Naive thymus-derived CD4-positive, alpha-beta T cell (primary cell): ENCODE measurements at regions not wholly inside any gene's neighbourhood (a gene's known extent, or its start where the extent isn't known, plus 50 kb on each side); places are given as distances from the start of the nearest gene placed in this dataset.

Experiments used
- ATAC-seq: fragments of 150-1000 bp; cut with Tn5 transposase; 2 replicates; pipeline ENCODE4 v1.10.0; 2021; ENCODE audit warnings: mild to moderate bottlenecking, moderate library complexity
- CTCF ChIA-PET: fragments of 350-600 bp; sonication (Branson Sonifier 250); formaldehyde crosslinking; loops from one replicate; lab custom pipeline; 2021; ENCODE audit warnings: antibody characterized with exemption; lab: Charles Lee
- POLR2A ChIA-PET: fragments of 350-600 bp; sonication (Branson Sonifier 250); formaldehyde crosslinking; loops from one replicate; lab custom pipeline; 2021; ENCODE audit warnings: antibody characterized with exemption, inconsistent platforms; lab: Charles Lee
- DNase-seq, 9 donors: peaks; one replicate each; pipeline versions ENCODE4 v3.0.0 to v3.0.0-alpha.2; 2020 to 2022; ENCODE audit warnings: mixed read lengths in 1 of 9
- H3K27ac ChIP-seq: one replicate; pipeline ENCODE4 v1.7.0; 2013; ENCODE audit warnings: mild to moderate bottlenecking, low read depth, low read length, moderate library complexity
- H3K27me3 ChIP-seq, 2 donors: one replicate each; pipeline ENCODE4 v1.7.0; 2013; ENCODE audit warnings: low read length in 2 of 2, mild to moderate bottlenecking in 2 of 2, moderate library complexity in 2 of 2; ENCODE audit not compliant: control insufficient read depth in 2 of 2, insufficient read depth in 2 of 2
- H3K36me3 ChIP-seq, 3 experiments: 1 replicate in 2 of 3; 2 replicates in 1 of 3; pipeline ENCODE4 v1.7.0; 2013; ENCODE audit warnings: low read length in 3 of 3, mild to moderate bottlenecking in 3 of 3, moderate library complexity in 1 of 3; ENCODE audit not compliant: insufficient read depth in 3 of 3, control insufficient read depth in 2 of 3
- H3K4me1 ChIP-seq, 2 donors: one replicate each; pipeline ENCODE4 v1.7.0; 2013; ENCODE audit warnings: low read length in 2 of 2, mild to moderate bottlenecking in 2 of 2, moderate library complexity in 1 of 2; ENCODE audit not compliant: control insufficient read depth in 2 of 2, insufficient read depth in 2 of 2
- H3K4me3 ChIP-seq: 2 replicates; pipeline ENCODE4 v1.7.0; 2013; ENCODE audit warnings: mild to moderate bottlenecking, low read length
- H3K9me3 ChIP-seq, 3 experiments: 1 replicate in 2 of 3; 2 replicates in 1 of 3; pipeline ENCODE4 v1.7.0; 2013; ENCODE audit warnings: low read length in 3 of 3; ENCODE audit not compliant: control insufficient read depth in 2 of 3
- H3K27ac Mint-ChIP-seq, 9 donors: one replicate each; pipeline ENCODE4 v1.8.0; 2020 to 2022; ENCODE audit warnings: mixed read lengths in 9 of 9, mild to moderate bottlenecking in 8 of 9, moderate library complexity in 5 of 9, inconsistent platforms in 2 of 9
- H3K27me3 Mint-ChIP-seq, 5 donors: one replicate each; pipeline ENCODE4 v1.8.0; 2021 to 2022; ENCODE audit warnings: mixed read lengths in 5 of 5, mild to moderate bottlenecking in 1 of 5
- H3K36me3 Mint-ChIP-seq, 5 donors: one replicate each; pipeline ENCODE4 v1.8.0; 2020 to 2022; ENCODE audit warnings: mixed read lengths in 5 of 5, mild to moderate bottlenecking in 3 of 5, inconsistent platforms in 1 of 5
- H3K4me1 Mint-ChIP-seq, 7 donors: one replicate each; pipeline ENCODE4 v1.8.0; 2020 to 2022; ENCODE audit warnings: mixed read lengths in 7 of 7, mild to moderate bottlenecking in 3 of 7, inconsistent platforms in 1 of 7
- H3K4me3 Mint-ChIP-seq, 10 donors: one replicate each; pipeline ENCODE4 v1.8.0; 2020 to 2022; ENCODE audit warnings: mild to moderate bottlenecking in 10 of 10, mixed read lengths in 10 of 10, moderate library complexity in 6 of 10, inconsistent platforms in 2 of 10
- H3K9me3 Mint-ChIP-seq, 11 donors: one replicate each; pipeline ENCODE4 v1.8.0; 2020 to 2022; ENCODE audit warnings: mixed read lengths in 11 of 11, mild to moderate bottlenecking in 4 of 11, inconsistent platforms in 1 of 11, moderate library complexity in 1 of 11
- intact Hi-C, 2 donors: fragments of 100-400 bp; cut with micrococcal nuclease; formaldehyde crosslinking; loops; one replicate each; pipeline ENCODE4 v1.15.1; 2023

DNA sequence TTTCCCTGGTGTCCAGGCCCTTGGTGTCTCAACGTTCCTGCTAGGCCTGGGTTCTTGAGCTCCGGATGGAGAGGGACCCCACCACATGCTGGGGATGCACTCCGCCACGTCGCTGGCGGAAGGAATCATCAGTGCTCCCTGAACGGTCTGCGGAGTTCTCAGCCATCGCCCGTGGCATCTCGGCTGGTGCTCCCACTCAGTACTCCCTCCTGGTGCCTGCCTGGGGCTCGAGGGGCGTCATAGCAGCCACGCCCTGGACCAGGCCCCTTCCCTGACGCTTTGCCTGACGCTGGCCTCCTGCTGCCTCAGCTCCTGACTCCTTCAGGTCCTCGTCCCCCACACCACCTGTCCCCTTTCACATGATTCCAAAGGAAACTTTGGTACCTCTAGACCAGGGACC is 95.9 kb upstream of the CIBAR2 start:
- no peaks in the 10 kb centered on the region for H3K36me3 Mint-ChIP-seq

GRCh38 chr16:85208643-85209520 is 96.6 kb upstream of the CIBAR2 start:
- ATAC-seq = no peak
- no peak for DNase-seq
- intact Hi-C loops = no loop called here

More for the DNA sequence above, 95.9 kb upstream of the CIBAR2 start:
- Mint-ChIP-seq H3K27me3 (peaks cover 0 to 5% (median 4%) of the 10 kb centered on the region in 5 donors), H3K27ac (no peak overlapping the region), H3K4me3 (no peak overlapping the region), H3K4me1 (no peaks in the 10 kb centered on the region), H3K9me3 (peaks cover 0 to 8% (median 3%) of the 10 kb centered on the region in 11 donors)
- intact Hi-C loops = no loop called here
- Histone ChIP-seq H3K4me1 (no peaks in the 10 kb centered on the region), H3K27ac (no peak overlapping the region), H3K36me3 (no peaks in the 10 kb centered on the region), H3K4me3 (no peak overlapping the region), H3K9me3 (peaks cover 0 to 11% (median 0%) of the 10 kb centered on the region in 3 experiments), H3K27me3 (no peaks in the 10 kb centered on the region)
- ATAC-seq (no peak), DNase-seq (no peak)
- POLR2A ChIA-PET = no interaction called here
- CTCF ChIA-PET = no interaction called here

DNA sequence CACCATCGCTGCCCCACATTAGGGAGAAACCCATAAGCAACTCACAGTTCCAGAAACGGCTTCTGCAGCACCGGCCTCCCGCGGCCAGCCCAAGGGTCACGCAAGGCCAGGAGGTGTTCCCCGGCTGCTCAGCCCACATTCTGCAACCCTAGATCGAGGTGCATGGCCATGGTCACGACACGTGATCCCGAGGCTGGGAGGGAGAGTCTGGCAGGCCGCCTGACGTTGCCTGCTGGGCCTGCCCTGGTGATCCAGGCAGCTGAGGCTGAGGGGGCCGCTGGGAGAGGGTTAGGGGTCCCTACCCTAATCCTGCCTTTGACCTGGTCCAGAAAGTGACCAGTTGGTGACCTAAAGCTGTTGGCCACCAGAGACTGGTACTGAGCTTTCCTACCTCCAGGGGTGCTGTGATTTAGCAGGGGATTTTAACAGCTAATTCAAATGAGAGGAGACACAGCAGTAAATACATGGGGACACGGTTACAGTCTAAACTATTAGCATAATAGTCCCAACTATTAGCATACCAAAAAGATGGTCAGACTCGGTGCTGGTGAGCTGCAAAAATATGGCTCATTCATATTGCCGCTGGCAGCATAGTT is 97.4 kb upstream of the CIBAR2 start:
- Mint-ChIP-seq H3K27me3 (peaks cover 0 to 5% (median 4%) of the 10 kb centered on the region in 5 donors), H3K4me1 (no peaks in the 10 kb centered on the region), H3K4me3 (no peak overlapping the region), H3K36me3 (no peaks in the 10 kb centered on the region), H3K27ac (no peak overlapping the region), H3K9me3 (peaks cover 0 to 8% (median 3%) of the 10 kb centered on the region in 11 donors)
- ATAC-seq = no peak
- ChIA-PET CTCF (no interaction called here), POLR2A (no interaction called here)
- Histone ChIP-seq H3K4me3 (no peak overlapping the region), H3K27me3 (no peaks in the 10 kb centered on the region), H3K36me3 (no peaks in the 10 kb centered on the region), H3K9me3 (peaks cover 0 to 11% (median 0%) of the 10 kb centered on the region in 3 experiments), H3K4me1 (no peaks in the 10 kb centered on the region), H3K27ac (no peak overlapping the region)
- no peak for DNase-seq
- intact Hi-C loops = no loop called here

More at GRCh38 chr16:85208643-85209520, 96.6 kb upstream of the CIBAR2 start:
- Histone ChIP-seq H3K4me1 (no peaks in the 10 kb centered on the region), H3K27me3 (no peaks in the 10 kb centered on the region), H3K4me3 (no peak overlapping the region), H3K27ac (no peak overlapping the region), H3K36me3 (no peaks in the 10 kb centered on the region), H3K9me3 (peaks cover 0 to 11% (median 0%) of the 10 kb centered on the region in 3 experiments)
- ChIA-PET CTCF (no interaction called here), POLR2A (no interaction called here)
- peaks cover 0 to 5% (median 4%) of the 10 kb centered on the region in 5 donors for H3K27me3 Mint-ChIP-seq
- no peaks in the 10 kb centered on the region for H3K4me1 Mint-ChIP-seq
- H3K36me3 Mint-ChIP-seq = no peaks in the 10 kb centered on the region
- no peak overlapping the region for H3K4me3 Mint-ChIP-seq
- H3K27ac Mint-ChIP-seq = no peak overlapping the region
- H3K9me3 Mint-ChIP-seq = peaks cover 0 to 8% (median 3%) of the 10 kb centered on the region in 11 donors

DNA sequence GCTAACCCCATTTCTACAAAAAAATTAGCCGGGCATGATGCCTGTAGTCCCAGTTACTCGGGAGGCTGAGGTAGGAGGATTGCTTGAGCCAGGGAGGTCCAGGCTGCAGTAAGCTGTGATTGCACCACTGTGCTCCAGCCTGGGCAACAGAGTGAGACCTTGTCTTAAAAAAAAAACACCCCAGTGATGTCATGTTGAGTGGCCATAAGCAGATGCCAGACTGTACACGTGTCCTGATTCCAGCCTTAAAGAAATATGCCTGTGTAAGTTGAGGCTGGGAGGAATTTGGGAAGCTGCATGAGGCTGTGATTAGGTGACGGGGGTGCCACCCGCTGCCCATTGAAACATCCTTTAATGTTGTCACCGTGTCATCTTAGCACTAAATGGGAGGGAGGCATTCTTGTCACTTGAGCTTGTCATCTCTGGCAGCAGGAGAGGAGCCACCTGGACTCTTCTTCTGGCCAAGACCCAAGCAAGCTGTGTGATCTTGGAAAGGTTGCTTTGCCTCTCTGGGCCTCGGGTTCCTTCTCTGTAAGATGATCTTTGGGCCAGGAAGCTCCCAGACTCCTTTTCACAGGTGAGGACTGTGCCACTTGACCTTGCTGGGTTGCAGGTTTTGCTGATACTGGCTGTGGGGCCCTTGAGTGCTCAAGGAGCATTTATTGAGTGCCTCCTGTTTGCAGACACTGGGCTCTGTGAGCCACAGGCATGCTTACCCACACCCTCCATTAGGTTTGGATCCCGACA is 98.3 kb upstream of the CIBAR2 start:
- Mint-ChIP-seq H3K4me1 (no peaks in the 10 kb centered on the region), H3K27me3 (peaks cover 0 to 5% (median 3%) of the 10 kb centered on the region in 5 donors), H3K36me3 (no peaks in the 10 kb centered on the region), H3K9me3 (peaks cover 0 to 8% (median 3%) of the 10 kb centered on the region in 11 donors), H3K27ac (no peak overlapping the region), H3K4me3 (no peak overlapping the region)
- ChIA-PET CTCF (no interaction called here), POLR2A (no interaction called here)
- ATAC-seq (no peak), DNase-seq (no peak)
- Histone ChIP-seq H3K4me1 (no peaks in the 10 kb centered on the region), H3K27me3 (no peaks in the 10 kb centered on the region), H3K36me3 (no peaks in the 10 kb centered on the region), H3K4me3 (no peak overlapping the region), H3K9me3 (peaks cover 0 to 11% (median 0%) of the 10 kb centered on the region in 3 experiments), H3K27ac (no peak overlapping the region)
- intact Hi-C loops = no loop called here

GRCh38 chr16:85211271-85211801 is 99.1 kb upstream of the CIBAR2 start:
- Mint-ChIP-seq H3K4me1 (no peaks in the 10 kb centered on the region), H3K27me3 (no peaks in the 10 kb centered on the region), H3K4me3 (no peak overlapping the region), H3K36me3 (no peaks in the 10 kb centered on the region), H3K9me3 (peaks cover 0 to 8% (median 3%) of the 10 kb centered on the region in 11 donors), H3K27ac (no peak overlapping the region)
- Histone ChIP-seq H3K27ac (no peak overlapping the region), H3K9me3 (peaks cover 0 to 11% (median 0%) of the 10 kb centered on the region in 3 experiments), H3K4me3 (no peak overlapping the region), H3K4me1 (no peaks in the 10 kb centered on the region), H3K36me3 (no peaks in the 10 kb centered on the region), H3K27me3 (no peaks in the 10 kb centered on the region)
- DNase-seq (no peak), ATAC-seq (no peak)
- intact Hi-C loops = no loop called here
- CTCF ChIA-PET = no interaction called here
- POLR2A ChIA-PET = no interaction called here

DNA sequence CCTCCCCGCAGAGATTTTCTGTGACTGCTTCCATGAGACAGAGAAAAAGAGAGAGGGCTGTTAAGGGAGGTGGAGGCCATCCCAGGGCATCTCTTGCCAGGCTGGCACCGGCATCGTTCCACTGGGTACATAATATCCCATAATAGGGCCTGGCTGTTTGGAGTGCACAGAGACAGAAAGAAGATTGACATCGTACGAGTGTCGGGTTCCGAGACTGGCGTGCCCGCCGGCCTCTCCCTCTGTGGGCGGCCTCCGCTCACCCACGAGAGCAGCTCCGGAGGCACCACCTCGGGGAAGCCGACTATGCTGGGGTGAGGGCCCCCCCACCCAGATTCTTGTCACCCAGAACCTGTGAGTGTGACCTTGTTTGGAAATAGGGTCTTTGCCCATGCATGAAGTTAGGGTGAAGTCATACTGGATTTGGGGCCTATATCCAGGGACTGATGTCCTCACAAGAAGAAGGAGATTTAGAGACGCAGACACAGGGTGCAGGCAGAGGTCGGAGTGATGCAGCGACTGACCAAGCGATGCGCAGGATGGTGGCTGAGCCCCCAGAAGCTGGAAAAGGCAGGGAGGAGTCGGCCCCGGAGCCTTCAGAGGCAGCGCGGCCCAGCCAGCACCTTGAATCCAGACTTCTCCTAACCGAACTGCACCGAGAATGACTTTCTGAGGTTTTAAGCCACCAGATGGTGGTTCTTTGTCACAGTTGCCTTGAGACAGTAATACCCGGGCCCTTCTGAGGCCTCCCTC is 101.8 kb upstream of the CIBAR2 start:
- DNase-seq = no peak
- no peak overlapping the region for H3K27ac Mint-ChIP-seq
- ChIA-PET CTCF (no interaction called here), POLR2A (no interaction called here)
- H3K4me1 Mint-ChIP-seq = no peaks in the 10 kb centered on the region
- H3K9me3 ChIP-seq = peaks cover 0 to under 1% (median 0%) of the 10 kb centered on the region in 3 experiments
- no peak overlapping the region for H3K4me3 ChIP-seq
- intact Hi-C loops = no loop called here
- no peak for ATAC-seq
- no peaks in the 10 kb centered on the region for H3K27me3 Mint-ChIP-seq
- no peaks in the 10 kb centered on the region for H3K4me1 ChIP-seq
- H3K27me3 ChIP-seq = no peaks in the 10 kb centered on the region
- H3K4me3 Mint-ChIP-seq = no peak overlapping the region
- H3K36me3 Mint-ChIP-seq = no peaks in the 10 kb centered on the region
- no peaks in the 10 kb centered on the region for H3K36me3 ChIP-seq
- H3K9me3 Mint-ChIP-seq = peaks cover 0 to 5% (median 0%) of the 10 kb centered on the region in 11 donors
- H3K27ac ChIP-seq = no peak overlapping the region
